HEK293 (cell line): ENCODE measurements at regions not wholly inside any gene's neighbourhood (a gene's known extent, or its start where the extent isn't known, plus 50 kb on each side); places are given as distances from the start of the nearest gene placed in this dataset.

Experiments used
- CTCF ChIA-PET: fragments of 350-600 bp; formaldehyde crosslinking; extraction: SDS; loops from one replicate; lab custom pipeline; 2021; ENCODE audit warnings: antibody characterized with exemption; lab: Yijun Ruan, JAX
- POLR2A ChIA-PET: fragments of 300-600 bp; formaldehyde crosslinking; extraction: SDS; loops from one replicate; lab custom pipeline; 2020; ENCODE audit warnings: antibody characterized with exemption, inconsistent platforms; lab: Yijun Ruan, JAX
- H3K27ac ChIP-seq: fragments of 200-500 bp; sonication (Bioruptor generic); 2 replicates; pipeline ENCODE4 v1.5.1; 2014; ENCODE audit warnings: low read depth, low read length, control low read depth, inconsistent platforms; ENCODE audit errors: extremely low read depth
- H3K36me3 ChIP-seq, 2 experiments: fragments of 200-500 bp in 1 of 2; sonication (Bioruptor generic) in 1 of 2; 1 replicate in 1 of 2; 2 replicates in 1 of 2; pipeline ENCODE4 v1.5.1; 2014 to 2017; ENCODE audit warnings: inconsistent platforms in 2 of 2, low read length in 2 of 2; ENCODE audit not compliant: control insufficient read depth in 2 of 2, insufficient read depth in 1 of 2
- H3K4me1 ChIP-seq: fragments of 200-500 bp; sonication (Bioruptor generic); 2 replicates; pipeline ENCODE4 v1.5.1; 2014; ENCODE audit warnings: mild to moderate bottlenecking, low read length, inconsistent platforms; ENCODE audit not compliant: control insufficient read depth, insufficient read depth
- H3K4me3 ChIP-seq: 2 replicates; pipeline ENCODE4 v1.5.1; 2011; ENCODE audit warnings: low read depth, mild to moderate bottlenecking, control low read depth, low read length, moderate library complexity
- H3K9me3 ChIP-seq: fragments of 200-500 bp; sonication (Bioruptor generic); 2 replicates; pipeline ENCODE4 v1.5.1; 2014; ENCODE audit warnings: low read depth, low read length, inconsistent platforms; ENCODE audit not compliant: control insufficient read depth, insufficient read depth
- BCL6B ChIP-seq: fragments of 450-650 bp; formaldehyde crosslinking; IDR thresholded peaks from 2 replicates; pipeline ENCODE4 v1.5.1; 2017; ENCODE audit warnings: missing biosample characterization, missing genetic modification characterization
- INSM2 ChIP-seq: fragments of 450-650 bp; formaldehyde crosslinking; IDR thresholded peaks from 2 replicates; pipeline ENCODE4 v1.5.1; 2016; ENCODE audit warnings: missing biosample characterization, missing genetic modification characterization
- KLF10 ChIP-seq: fragments of 450-650 bp; IDR thresholded peaks from 2 replicates; pipeline ENCODE4 v1.5.1; 2018; ENCODE audit warnings: missing biosample characterization, mild to moderate bottlenecking, missing genetic modification characterization
- MYNN ChIP-seq: fragments of 450-650 bp; formaldehyde crosslinking; IDR thresholded peaks from 2 replicates; pipeline ENCODE4 v1.5.1; 2016; ENCODE audit warnings: missing biosample characterization, missing genetic modification characterization, borderline replicate concordance
- PATZ1 ChIP-seq: fragments of 450-650 bp; formaldehyde crosslinking; IDR thresholded peaks from 2 replicates; pipeline ENCODE4 v1.5.1; 2016; ENCODE audit warnings: missing biosample characterization, missing genetic modification characterization
- PBX3 ChIP-seq: sonication (generic); formaldehyde crosslinking; IDR thresholded peaks from 2 replicates; pipeline ENCODE4 v1.8.1; 2022; ENCODE audit warnings: mild to moderate bottlenecking, moderate library complexity, missing genetic modification reagents
- PRDM2 ChIP-seq: fragments of 450-650 bp; formaldehyde crosslinking; IDR thresholded peaks from 2 replicates; pipeline ENCODE4 v1.5.1; 2016; ENCODE audit warnings: missing biosample characterization, missing genetic modification characterization, borderline replicate concordance
- SP7 ChIP-seq: fragments of 450-650 bp; formaldehyde crosslinking; IDR thresholded peaks from 2 replicates; pipeline ENCODE4 v1.5.1; 2016; ENCODE audit warnings: missing biosample characterization, missing genetic modification characterization
- TCF7L2 ChIP-seq: IDR thresholded peaks from 2 replicates; pipeline ENCODE4 v1.6.1; 2011; ENCODE audit warnings: low read depth, mild to moderate bottlenecking, inconsistent platforms, low read length, moderate library complexity, borderline replicate concordance
- ZFP37 ChIP-seq: fragments of 450-650 bp; formaldehyde crosslinking; IDR thresholded peaks from 2 replicates; pipeline ENCODE4 v1.5.1; 2016; ENCODE audit warnings: missing biosample characterization, missing genetic modification characterization
- ZNF26 ChIP-seq: fragments of 450-650 bp; formaldehyde crosslinking; IDR thresholded peaks from 2 replicates; pipeline ENCODE4 v1.5.1; 2016; ENCODE audit warnings: missing biosample characterization, missing genetic modification characterization
- ZNF362 ChIP-seq: fragments of 450-650 bp; formaldehyde crosslinking; IDR thresholded peaks from 2 replicates; pipeline ENCODE4 v1.5.1; 2016; ENCODE audit warnings: missing biosample characterization, missing genetic modification characterization
- ZNF404 ChIP-seq: fragments of 450-650 bp; formaldehyde crosslinking; IDR thresholded peaks from 2 replicates; pipeline ENCODE4 v1.5.1; 2017; ENCODE audit warnings: missing biosample characterization, missing genetic modification characterization
- ZNF521 ChIP-seq: fragments of 450-650 bp; formaldehyde crosslinking; IDR thresholded peaks from 2 replicates; pipeline ENCODE4 v1.5.1; 2017; ENCODE audit warnings: missing biosample characterization, mild to moderate bottlenecking, missing genetic modification characterization
- ZSCAN5A ChIP-seq: fragments of 450-650 bp; formaldehyde crosslinking; IDR thresholded peaks from 2 replicates; pipeline ENCODE4 v1.5.1; 2016; ENCODE audit warnings: missing biosample characterization, missing genetic modification characterization

GRCh38 chr11:27871056-27871455, 170.8 kb upstream of the BDNF start (continued):
- TF ChIP-seq KLF10 (tag by site-specific recombination) = no peak

- H3K36me3 ChIP-seq = no peaks in the 10 kb centered on the region
- no peaks in the 10 kb centered on the region for H3K9me3 ChIP-seq
- TF ChIP-seq PRDM2 (tag by site-specific recombination) (no peak), ZNF26 (tag by site-specific recombination) (no peak), ZNF362 (tag by site-specific recombination) (no peak), ZSCAN5A (tag by site-specific recombination) (no peak), BCL6B (no peak), MYNN (tag by site-specific recombination) (no peak), ZNF521 (tag by site-specific recombination) (no peak), ZFP37 (tag by site-specific recombination) (no peak), INSM2 (tag by site-specific recombination) (no peak), ZNF404 (tag by site-specific recombination) (no peak), SP7 (no peak), PBX3 (no peak), PATZ1 (tag by site-specific recombination) (no peak), TCF7L2 (no peak)
- ChIA-PET CTCF (interaction anchor here (0.6 kb wide), 1 partner anchor 16 kb away, joined by 3 read pairs; no protein-coding TSS in a partner anchor), POLR2A (no interaction called here)
- H3K4me1 ChIP-seq = no peaks in the 10 kb centered on the region
- no peak overlapping the region for H3K27ac ChIP-seq
- no peak overlapping the region for H3K4me3 ChIP-seq
Measured at GRCh38 chr11:27869701-27870100, 169.4 kb upstream of the BDNF start.
